ENCODE measurements at regions not wholly inside any gene's neighbourhood (a gene's known extent, or its start where the extent isn't known, plus 50 kb on each side); places are given as distances from the start of the nearest gene placed in this dataset.

DNA sequence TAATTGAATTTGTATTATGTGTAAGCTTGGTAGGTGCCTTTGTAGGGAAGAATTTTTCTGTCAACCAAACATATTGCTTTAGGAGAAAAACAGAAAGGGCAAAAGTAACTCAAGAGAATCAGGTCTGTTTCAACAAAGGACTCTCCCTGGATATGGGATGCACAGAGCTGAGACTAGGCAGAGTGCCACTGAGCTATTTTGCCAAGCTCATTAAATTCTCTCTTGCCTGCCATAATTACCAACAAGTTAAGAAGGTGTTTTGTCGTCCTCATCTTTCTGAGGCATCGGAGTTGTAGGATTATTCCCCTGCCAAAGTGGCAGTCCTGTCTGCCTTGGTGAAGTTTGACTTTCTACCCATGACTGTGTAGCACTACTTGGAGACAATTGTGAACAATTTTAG lies 438.9 kb upstream of the SEL1L start:
- no peak for TF ChIP-seq Cebpa-rat (IDR thresholded peaks at IDR 0.05)
- H3K9ac ChIP-seq = no peak overlapping the region

DNA sequence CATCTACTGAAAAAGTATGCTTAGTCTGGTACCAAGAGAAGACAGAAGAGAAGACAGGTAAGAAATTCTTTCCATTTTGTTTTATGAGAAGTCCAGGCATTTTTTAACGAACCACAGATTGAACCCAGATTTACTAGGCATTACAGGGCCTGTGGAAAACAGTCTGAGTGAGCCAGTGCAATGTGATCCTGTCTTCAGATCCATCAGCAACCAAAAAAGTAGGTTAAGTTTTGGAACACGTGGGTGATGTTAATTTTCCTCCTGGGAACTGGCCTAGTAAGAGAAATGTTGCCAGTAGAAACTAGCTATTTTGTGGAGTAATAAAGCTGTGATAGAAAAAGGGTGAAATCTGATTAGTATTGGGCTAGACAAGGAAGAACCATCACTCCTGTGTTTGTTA lies 440.9 kb upstream of the SEL1L start:
- no peaks in the 10 kb centered on the region for H3K36me3 ChIP-seq
- no peak overlapping the region for H3K27ac ChIP-seq
- H3K4me1 ChIP-seq = no peaks in the 10 kb centered on the region
- H4K20me1 ChIP-seq = no peaks in the 10 kb centered on the region
- H3K4me3 ChIP-seq = no peak overlapping the region
- no peaks in the 10 kb centered on the region for H3K27me3 ChIP-seq
- peaks cover 0 to 9% (median 4%) of the 10 kb centered on the region in 11 experiments; a peak in 10 of 22 replicates for H3K9me3 ChIP-seq (replicated peaks in 1 of 11)
- no peak for TF ChIP-seq Cebpa-rat (IDR thresholded peaks at IDR 0.05)
- H3K9ac ChIP-seq = no peak overlapping the region
- H3K4me2 ChIP-seq = no peak overlapping the region

More for the DNA sequence above, 438.9 kb upstream of the SEL1L start:
- Histone ChIP-seq H3K9me3 (replicated peaks in 1 of 11) (peaks cover 11 to 22% (median 15%) of the 10 kb centered on the region in 11 experiments; a peak in 19 of 22 replicates), H3K4me1 (no peaks in the 10 kb centered on the region), H3K27me3 (no peaks in the 10 kb centered on the region), H3K4me2 (no peak overlapping the region), H3K36me3 (no peaks in the 10 kb centered on the region), H4K20me1 (no peaks in the 10 kb centered on the region), H3K4me3 (no peak overlapping the region), H3K27ac (no peak overlapping the region)

DNA sequence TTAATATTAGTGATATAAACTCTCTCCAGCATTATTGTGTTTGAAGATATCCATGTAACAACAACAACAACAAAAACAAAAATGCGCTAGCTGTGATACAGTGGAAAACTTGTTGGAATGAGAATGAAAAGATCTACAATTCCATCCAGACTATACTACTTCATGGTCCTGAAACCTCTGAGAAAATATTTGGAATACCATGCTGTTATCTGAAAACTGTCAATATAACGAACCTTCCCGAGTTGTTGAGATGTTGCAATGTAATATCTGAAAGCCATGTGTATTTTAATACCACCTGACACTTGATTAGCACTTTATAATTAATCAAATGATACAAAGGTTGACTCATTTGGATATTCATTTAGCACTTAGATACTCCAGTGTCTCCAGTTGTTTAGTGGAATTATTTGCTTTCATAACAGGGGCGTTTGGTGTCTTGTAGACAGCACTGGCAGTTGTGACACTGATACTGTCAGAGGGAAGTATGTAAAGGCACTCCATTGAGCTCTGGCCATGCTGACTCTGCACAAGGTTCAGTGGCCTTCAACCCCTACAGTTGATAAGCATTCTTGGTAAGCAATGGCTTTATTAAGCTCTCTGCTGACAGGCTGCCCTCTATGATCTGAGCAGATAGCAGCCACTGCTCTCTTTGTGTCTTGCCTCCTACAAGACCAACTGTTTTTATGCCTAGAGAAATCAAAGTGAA lies 447.1 kb upstream of the SEL1L start:
- Histone ChIP-seq H3K4me1 (no peaks in the 10 kb centered on the region), H3K4me2 (no peak overlapping the region), H3K9ac (no peak overlapping the region), H3K36me3 (no peaks in the 10 kb centered on the region), H3K9me3 (replicated peaks in 1 of 11) (no peaks in the 10 kb centered on the region), H3K4me3 (no peak overlapping the region), H3K27ac (no peak overlapping the region), H4K20me1 (no peaks in the 10 kb centered on the region), H3K27me3 (no peaks in the 10 kb centered on the region)
- no peak for TF ChIP-seq Cebpa-rat (IDR thresholded peaks at IDR 0.05)

DNA sequence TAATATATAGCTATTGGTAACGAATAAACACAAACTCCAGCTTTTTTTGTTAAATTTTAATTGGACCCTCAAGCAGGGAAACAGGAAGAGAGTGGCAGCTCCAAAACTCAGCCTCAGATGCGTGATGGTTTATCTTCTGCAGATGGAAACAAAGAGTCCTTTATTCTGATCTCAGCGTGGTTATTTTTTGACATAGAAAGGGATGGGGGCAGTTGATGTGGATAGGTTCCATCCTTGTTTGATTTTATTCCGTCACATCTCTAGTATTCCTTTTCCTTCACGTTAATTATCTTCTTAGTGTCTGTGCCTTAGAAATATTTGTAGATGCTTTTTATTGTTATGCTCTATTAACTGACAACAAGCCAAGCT lies 447.6 kb upstream of the SEL1L start:
- no peak for TF ChIP-seq Cebpa-rat (IDR thresholded peaks at IDR 0.05)
- no peaks in the 10 kb centered on the region for H3K4me1 ChIP-seq
- no peaks in the 10 kb centered on the region for H3K27me3 ChIP-seq
- no peak overlapping the region for H3K4me2 ChIP-seq
- H3K27ac ChIP-seq = no peak overlapping the region
- no peaks in the 10 kb centered on the region for H3K9me3 ChIP-seq (replicated peaks in 1 of 11)
- no peak overlapping the region for H3K4me3 ChIP-seq
- no peaks in the 10 kb centered on the region for H4K20me1 ChIP-seq
- H3K36me3 ChIP-seq = no peaks in the 10 kb centered on the region
- no peak overlapping the region for H3K9ac ChIP-seq

DNA sequence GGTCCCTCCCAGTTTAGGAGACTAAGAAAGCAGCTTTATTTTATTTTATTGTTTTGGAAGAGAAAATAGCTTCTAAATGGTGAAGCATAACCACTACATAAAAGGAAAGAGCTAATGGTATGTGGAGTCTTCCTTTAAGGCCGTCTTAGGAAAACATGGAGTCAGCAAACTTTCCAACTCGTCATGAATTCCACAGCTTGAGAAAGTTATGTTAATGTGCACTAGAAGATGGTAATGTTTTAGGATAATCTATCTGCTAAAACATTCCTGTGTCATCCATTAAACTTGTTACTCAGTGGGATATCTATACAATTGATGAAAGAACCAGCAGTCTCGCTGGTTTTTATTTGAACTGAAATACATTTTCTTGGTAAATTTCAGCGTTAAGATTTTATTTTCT lies 448.4 kb upstream of the SEL1L start:
- no peaks in the 10 kb centered on the region for H3K9me3 ChIP-seq (replicated peaks in 1 of 11)
- no peaks in the 10 kb centered on the region for H3K36me3 ChIP-seq
- no peaks in the 10 kb centered on the region for H4K20me1 ChIP-seq
- H3K27me3 ChIP-seq = no peaks in the 10 kb centered on the region
- H3K27ac ChIP-seq = no peak overlapping the region
- H3K4me2 ChIP-seq = no peak overlapping the region
- no peak overlapping the region for H3K4me3 ChIP-seq
- no peak for TF ChIP-seq Cebpa-rat (IDR thresholded peaks at IDR 0.05)
- no peaks in the 10 kb centered on the region for H3K4me1 ChIP-seq
- no peak overlapping the region for H3K9ac ChIP-seq

DNA sequence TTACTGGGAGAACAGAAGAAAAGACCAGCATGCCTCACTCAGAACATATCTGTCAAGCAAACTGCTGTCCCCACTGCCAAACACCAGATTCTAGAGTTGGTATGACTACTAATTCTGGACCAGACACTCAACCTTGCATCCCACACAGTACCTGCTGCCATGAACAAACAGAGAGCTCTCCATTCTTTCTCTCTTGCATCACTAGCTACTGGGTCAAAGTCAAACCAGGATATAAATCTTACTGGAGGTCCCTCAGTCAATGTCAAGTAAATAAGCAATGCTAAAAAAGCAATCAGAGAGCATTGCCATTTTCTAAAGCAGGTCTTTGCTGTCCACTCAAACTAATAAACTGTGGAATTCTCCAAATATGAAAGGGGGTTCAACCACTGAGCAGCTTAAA lies 452.4 kb upstream of the SEL1L start:
- no peak overlapping the region for H3K4me3 ChIP-seq
- no peak overlapping the region for H3K27ac ChIP-seq
- no peaks in the 10 kb centered on the region for H4K20me1 ChIP-seq
- TF ChIP-seq Cebpa-rat (IDR thresholded peaks at IDR 0.05) = no peak
- no peak overlapping the region for H3K9ac ChIP-seq
- H3K27me3 ChIP-seq = no peaks in the 10 kb centered on the region
- H3K4me2 ChIP-seq = no peak overlapping the region
- peaks cover 0 to 18% (median 12%) of the 10 kb centered on the region in 10 experiments; a peak in 13 of 20 replicates for H3K4me1 ChIP-seq
- H3K36me3 ChIP-seq = no peaks in the 10 kb centered on the region
- H3K9me3 ChIP-seq (replicated peaks in 1 of 11) = no peaks in the 10 kb centered on the region

DNA sequence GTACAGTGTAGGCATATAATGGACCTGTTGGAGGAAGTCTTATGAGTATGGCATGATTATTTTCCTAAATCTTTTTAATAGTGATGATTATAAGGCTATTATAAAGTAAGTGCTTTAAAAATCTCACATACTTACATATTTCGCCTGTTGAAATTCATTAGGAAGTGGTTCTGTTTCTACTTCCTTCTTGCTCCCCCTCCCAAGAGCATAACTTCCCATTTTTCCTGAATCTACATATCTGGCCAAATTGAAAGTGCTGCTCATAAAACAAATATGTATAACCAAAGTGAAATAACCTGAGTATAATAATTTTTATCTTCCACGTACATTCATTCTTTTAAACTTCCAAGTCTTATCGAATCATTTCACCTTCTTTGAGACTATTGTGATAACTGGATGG lies 455.6 kb upstream of the SEL1L start:
- Histone ChIP-seq H3K9me3 (replicated peaks in 1 of 11) (no peaks in the 10 kb centered on the region), H3K4me1 (peaks cover 0 to 20% (median 12%) of the 10 kb centered on the region in 10 experiments; a peak in 14 of 20 replicates)
- no peak for TF ChIP-seq Cebpa-rat (IDR thresholded peaks at IDR 0.05)

DNA sequence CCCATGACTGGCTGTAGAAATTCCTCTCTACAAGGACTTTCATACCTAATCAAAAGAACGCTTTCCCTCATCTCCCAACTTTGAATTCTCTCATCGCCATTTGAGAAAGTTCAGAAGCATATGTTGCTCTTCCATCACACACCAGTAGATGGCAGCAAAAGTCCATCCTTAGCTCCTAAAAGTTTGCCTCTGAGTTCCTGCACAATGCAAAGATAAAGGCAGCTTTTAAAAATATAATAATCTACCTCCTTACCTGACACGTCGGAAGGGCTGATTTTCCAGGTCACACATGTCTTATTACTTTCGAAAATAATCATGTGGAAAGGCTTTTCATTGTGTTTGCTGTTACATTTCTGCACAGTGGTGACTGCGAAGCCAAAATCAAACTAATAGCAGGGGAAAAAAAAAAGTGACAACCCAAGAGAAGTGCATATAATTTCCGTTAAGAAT lies 456.7 kb upstream of the SEL1L start:
- no peak overlapping the region for H3K9ac ChIP-seq
- no peaks in the 10 kb centered on the region for H3K27me3 ChIP-seq
- H3K4me1 ChIP-seq = peaks cover 0 to 20% (median 12%) of the 10 kb centered on the region in 10 experiments; a peak in 14 of 20 replicates
- no peaks in the 10 kb centered on the region for H3K36me3 ChIP-seq
- H3K4me2 ChIP-seq = peak overlapping the region in 2 of 11 experiments; percentile 51 to 72; a peak in 5 of 22 replicates
- H4K20me1 ChIP-seq = no peaks in the 10 kb centered on the region
- no peak overlapping the region for H3K4me3 ChIP-seq
- H3K9me3 ChIP-seq (replicated peaks in 1 of 11) = no peaks in the 10 kb centered on the region
- no peak for TF ChIP-seq Cebpa-rat (IDR thresholded peaks at IDR 0.05)
- H3K27ac ChIP-seq = no peak overlapping the region

More for the DNA sequence above, 455.6 kb upstream of the SEL1L start:
- Histone ChIP-seq H3K4me2 (peak overlapping the region in 6 of 11 experiments; percentile 21 to 72 (median 50); a peak in 10 of 22 replicates), H3K36me3 (no peaks in the 10 kb centered on the region), H3K27ac (no peak overlapping the region), H4K20me1 (no peaks in the 10 kb centered on the region), H3K9ac (no peak overlapping the region), H3K27me3 (no peaks in the 10 kb centered on the region), H3K4me3 (no peak overlapping the region)

DNA sequence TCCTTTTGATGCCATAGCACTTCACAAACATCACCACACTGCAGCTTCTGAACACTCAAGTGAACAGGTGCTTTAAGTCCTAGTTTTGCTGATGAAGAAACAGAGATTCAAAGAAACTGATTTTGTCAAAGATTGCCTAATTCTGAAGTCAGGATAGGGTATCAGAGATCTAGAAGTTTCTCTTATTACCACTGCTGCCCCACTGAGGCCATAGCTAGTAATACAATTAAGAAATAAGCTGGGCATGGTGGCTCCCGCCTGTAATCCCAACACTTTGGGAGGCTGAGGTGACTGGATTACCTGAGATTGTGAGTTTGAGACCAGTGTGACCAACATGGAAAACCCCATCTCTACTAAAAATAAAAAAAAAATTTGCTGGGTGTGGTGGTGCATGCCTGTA lies 458.3 kb upstream of the SEL1L start:
- H3K9me3 ChIP-seq (replicated peaks in 1 of 11) = no peaks in the 10 kb centered on the region
- no peaks in the 10 kb centered on the region for H3K27me3 ChIP-seq
- no peak for TF ChIP-seq Cebpa-rat (IDR thresholded peaks at IDR 0.05)
- no peaks in the 10 kb centered on the region for H4K20me1 ChIP-seq
- H3K27ac ChIP-seq = no peak overlapping the region
- 0 out of 22 replicates have a peak overlapping the region, but pooled peaks of 1 of the 11 experiments have one; percentile 19 for H3K4me2 ChIP-seq
- no peak overlapping the region for H3K4me3 ChIP-seq
- no peak overlapping the region for H3K9ac ChIP-seq
- peaks cover 0 to 20% (median 12%) of the 10 kb centered on the region in 10 experiments; a peak in 14 of 20 replicates for H3K4me1 ChIP-seq
- no peaks in the 10 kb centered on the region for H3K36me3 ChIP-seq

DNA sequence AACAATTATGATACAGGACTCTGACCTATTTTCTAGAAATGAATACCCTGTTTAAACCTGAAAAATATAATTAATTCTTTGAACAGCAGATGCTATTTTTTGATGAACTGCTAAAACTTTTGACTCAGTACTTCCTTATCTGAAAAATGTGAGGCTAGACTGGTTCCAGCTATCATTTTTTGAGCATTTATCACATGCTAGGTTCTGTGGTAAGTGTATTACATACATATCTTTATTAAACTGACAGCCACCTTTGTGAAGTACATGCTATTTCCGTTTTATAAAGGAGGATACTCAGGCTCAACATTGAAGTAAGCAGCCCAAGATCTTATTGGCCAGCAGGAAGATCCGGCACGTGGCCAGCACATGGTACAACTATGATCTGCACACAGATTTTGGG lies 459.8 kb upstream of the SEL1L start:
- no peak for TF ChIP-seq Cebpa-rat (IDR thresholded peaks at IDR 0.05)
- Histone ChIP-seq H3K9me3 (replicated peaks in 1 of 11) (no peaks in the 10 kb centered on the region), H4K20me1 (no peaks in the 10 kb centered on the region), H3K9ac (no peak overlapping the region), H3K36me3 (no peaks in the 10 kb centered on the region), H3K4me3 (no peak overlapping the region), H3K4me2 (no peak overlapping the region), H3K27me3 (no peaks in the 10 kb centered on the region), H3K27ac (no peak overlapping the region), H3K4me1 (peaks cover 0 to 20% (median 12%) of the 10 kb centered on the region in 10 experiments; a peak in 14 of 20 replicates)

All from BLaER1 treated with 17β-estradiol and CSF1 and Interleukin-3, amounts not matched to agents 10 nM and 100 nM (cell line).